ENCODE measurements at regions not wholly inside any gene's neighbourhood (a gene's known extent, or its start where the extent isn't known, plus 50 kb on each side); places are given as distances from the start of the nearest gene placed in this dataset.

DNA sequence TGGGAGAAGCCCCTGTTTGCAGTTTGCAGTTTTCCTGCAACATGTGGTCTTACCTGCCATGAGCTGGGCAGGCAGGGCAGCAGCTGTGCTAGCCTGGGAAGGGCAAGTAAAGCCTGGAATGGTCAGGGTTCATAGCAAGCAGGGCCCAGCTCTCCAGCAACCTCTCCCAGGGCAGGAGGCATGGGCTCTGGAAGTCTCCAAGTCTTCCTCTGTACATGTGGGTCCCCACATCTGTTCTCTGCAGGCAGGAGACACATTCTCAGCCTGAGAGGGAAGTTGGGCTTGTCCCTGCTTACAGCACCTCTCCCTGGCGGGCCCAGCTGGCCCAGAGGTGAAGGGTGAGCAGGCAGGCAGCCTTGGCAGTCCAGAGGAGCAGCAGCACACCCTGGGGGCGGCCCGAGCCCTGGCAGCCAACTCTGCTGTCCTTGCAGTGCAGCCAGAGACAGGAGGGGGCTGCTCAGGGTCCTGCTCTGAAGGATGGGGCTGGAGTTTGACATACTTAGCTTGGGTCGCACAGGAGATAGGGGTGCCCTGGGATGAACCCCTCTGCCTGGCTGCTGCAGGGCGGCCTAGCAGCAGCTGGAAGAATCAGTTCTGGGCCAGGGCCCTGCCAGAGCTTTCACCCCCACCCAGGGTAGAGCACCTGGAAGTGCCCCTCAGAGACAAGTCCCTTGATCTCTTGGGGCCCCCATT is 176.0 kb downstream of the MRPL14 start:
- H3K27me3 ChIP-seq (ENCODE audit: insufficient read depth, poor library complexity, severe bottlenecking) = no peaks in the 10 kb centered on the region

GRCh38 chr6:43950731-43951062 is 176.6 kb downstream of the MRPL14 start:
- no peak for DNase-seq (ENCODE audit: low read depth in 1 of 2, low spot score in 1 of 2)
- Histone ChIP-seq H3K4me3 (replicated peaks; ENCODE audit: insufficient read depth, low read length) (no peak overlapping the region), H3K27me3 (ENCODE audit: insufficient read depth, poor library complexity, severe bottlenecking) (no peaks in the 10 kb centered on the region), H3K27ac (replicated peaks) (no peak overlapping the region)
- TF ChIP-seq GABPA (IDR thresholded peaks at IDR 0.05; ENCODE audit: low read depth) (no peak), SPI1 (IDR thresholded peaks at IDR 0.05; ENCODE audit: borderline replicate concordance, low read depth) (no peak), CTCF (IDR thresholded peaks at IDR 0.05; ENCODE audit: insufficient read depth, low read length) (no peak), POLR2AphosphoS5 (IDR thresholded peaks at IDR 0.05; ENCODE audit: low read depth) (no peak)
- TF ChIP-seq, protein P1, sequence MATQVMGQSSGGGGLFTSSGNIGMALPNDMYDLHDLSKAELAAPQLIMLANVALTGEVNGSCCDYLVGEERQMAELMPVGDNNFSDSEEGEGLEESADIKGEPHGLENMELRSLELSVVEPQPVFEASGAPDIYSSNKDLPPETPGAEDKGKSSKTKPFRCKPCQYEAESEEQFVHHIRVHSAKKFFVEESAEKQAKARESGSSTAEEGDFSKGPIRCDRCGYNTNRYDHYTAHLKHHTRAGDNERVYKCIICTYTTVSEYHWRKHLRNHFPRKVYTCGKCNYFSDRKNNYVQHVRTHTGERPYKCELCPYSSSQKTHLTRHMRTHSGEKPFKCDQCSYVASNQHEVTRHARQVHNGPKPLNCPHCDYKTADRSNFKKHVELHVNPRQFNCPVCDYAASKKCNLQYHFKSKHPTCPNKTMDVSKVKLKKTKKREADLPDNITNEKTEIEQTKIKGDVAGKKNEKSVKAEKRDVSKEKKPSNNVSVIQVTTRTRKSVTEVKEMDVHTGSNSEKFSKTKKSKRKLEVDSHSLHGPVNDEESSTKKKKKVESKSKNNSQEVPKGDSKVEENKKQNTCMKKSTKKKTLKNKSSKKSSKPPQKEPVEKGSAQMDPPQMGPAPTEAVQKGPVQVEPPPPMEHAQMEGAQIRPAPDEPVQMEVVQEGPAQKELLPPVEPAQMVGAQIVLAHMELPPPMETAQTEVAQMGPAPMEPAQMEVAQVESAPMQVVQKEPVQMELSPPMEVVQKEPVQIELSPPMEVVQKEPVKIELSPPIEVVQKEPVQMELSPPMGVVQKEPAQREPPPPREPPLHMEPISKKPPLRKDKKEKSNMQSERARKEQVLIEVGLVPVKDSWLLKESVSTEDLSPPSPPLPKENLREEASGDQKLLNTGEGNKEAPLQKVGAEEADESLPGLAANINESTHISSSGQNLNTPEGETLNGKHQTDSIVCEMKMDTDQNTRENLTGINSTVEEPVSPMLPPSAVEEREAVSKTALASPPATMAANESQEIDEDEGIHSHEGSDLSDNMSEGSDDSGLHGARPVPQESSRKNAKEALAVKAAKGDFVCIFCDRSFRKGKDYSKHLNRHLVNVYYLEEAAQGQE (IDR thresholded peaks at IDR 0.05; ENCODE audit: insufficient replicate concordance, low read depth) = no peak

More for the DNA sequence above, 176.0 kb downstream of the MRPL14 start:
- H3K4me3 ChIP-seq (replicated peaks; ENCODE audit: insufficient read depth, low read length) = no peak overlapping the region
- DNase-seq (ENCODE audit: low read depth in 1 of 2, low spot score in 1 of 2) = peak; percentile 62 to 88
- 0 out of 2 replicates have a peak, but pooled peaks have one; percentile 16 for TF ChIP-seq POLR2AphosphoS5 (IDR thresholded peaks at IDR 0.05; ENCODE audit: low read depth)
- TF ChIP-seq GABPA (IDR thresholded peaks at IDR 0.05; ENCODE audit: low read depth) = no peak
- TF ChIP-seq CTCF (IDR thresholded peaks at IDR 0.05; ENCODE audit: insufficient read depth, low read length) = peak; percentile 67
- no peak overlapping the region for H3K27ac ChIP-seq (replicated peaks)

- H3K27ac ChIP-seq (replicated peaks) = no peak overlapping the region
- no peaks in the 10 kb centered on the region for H3K27me3 ChIP-seq (ENCODE audit: insufficient read depth, poor library complexity, severe bottlenecking)
- no peak for DNase-seq (ENCODE audit: low read depth in 1 of 2, low spot score in 1 of 2)
- no peak overlapping the region for H3K4me3 ChIP-seq (replicated peaks; ENCODE audit: insufficient read depth, low read length)
- TF ChIP-seq GABPA (IDR thresholded peaks at IDR 0.05; ENCODE audit: low read depth) (no peak), SPI1 (IDR thresholded peaks at IDR 0.05; ENCODE audit: borderline replicate concordance, low read depth) (no peak)
- TF ChIP-seq, protein P1 (IDR thresholded peaks at IDR 0.05; ENCODE audit: insufficient replicate concordance, low read depth) = no peak
Observed at GRCh38 chr6:43950051-43950605, 177.1 kb downstream of the MRPL14 start.

DNA sequence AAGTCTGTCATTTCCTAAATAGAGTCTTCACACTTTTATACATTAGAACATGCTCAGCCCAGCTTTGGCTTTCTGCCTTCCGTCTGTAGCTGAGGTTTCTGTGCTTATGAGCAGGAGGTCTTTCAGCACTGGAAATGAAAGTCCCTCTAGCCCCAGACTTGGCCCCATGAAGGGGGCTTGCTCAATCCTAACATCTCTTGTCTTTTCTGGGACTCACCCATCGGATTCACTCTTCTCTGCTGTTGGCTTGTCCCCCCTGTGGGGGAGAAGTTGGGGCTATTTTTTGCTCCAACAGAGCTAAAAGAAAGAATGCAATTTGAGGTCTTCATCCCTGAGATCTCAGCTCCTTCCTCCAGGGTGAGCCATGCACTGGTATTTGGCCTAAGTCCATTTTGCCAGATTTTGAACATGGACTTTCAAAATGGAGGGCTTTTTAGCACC is 177.7 kb downstream of the MRPL14 start:
- TF ChIP-seq GABPA (IDR thresholded peaks at IDR 0.05; ENCODE audit: low read depth) (no peak), SPI1 (IDR thresholded peaks at IDR 0.05; ENCODE audit: borderline replicate concordance, low read depth) (no peak), CTCF (IDR thresholded peaks at IDR 0.05; ENCODE audit: insufficient read depth, low read length) (no peak)
- DNase-seq (ENCODE audit: low read depth in 1 of 2, low spot score in 1 of 2) = no peak
- Histone ChIP-seq H3K27me3 (ENCODE audit: insufficient read depth, poor library complexity, severe bottlenecking) (no peaks in the 10 kb centered on the region), H3K27ac (replicated peaks) (no peak overlapping the region), H3K4me3 (replicated peaks; ENCODE audit: insufficient read depth, low read length) (no peak overlapping the region)
